H1 (cell line): ENCODE measurements at regions not wholly inside any gene's neighbourhood (a gene's known extent, or its start where the extent isn't known, plus 50 kb on each side); places are given as distances from the start of the nearest gene placed in this dataset.

ENCODE experiments used
- TF ChIP-seq, protein P1 (sequence below): fragments of 300-600 bp; sonication (generic); IDR thresholded peaks from 2 replicates; pipeline ENCODE4 v1.7.1; 2012; ENCODE audit warnings: low read length, moderate library complexity, mild to moderate bottlenecking, inconsistent platforms; ENCODE audit not compliant: insufficient replicate concordance

DNA sequence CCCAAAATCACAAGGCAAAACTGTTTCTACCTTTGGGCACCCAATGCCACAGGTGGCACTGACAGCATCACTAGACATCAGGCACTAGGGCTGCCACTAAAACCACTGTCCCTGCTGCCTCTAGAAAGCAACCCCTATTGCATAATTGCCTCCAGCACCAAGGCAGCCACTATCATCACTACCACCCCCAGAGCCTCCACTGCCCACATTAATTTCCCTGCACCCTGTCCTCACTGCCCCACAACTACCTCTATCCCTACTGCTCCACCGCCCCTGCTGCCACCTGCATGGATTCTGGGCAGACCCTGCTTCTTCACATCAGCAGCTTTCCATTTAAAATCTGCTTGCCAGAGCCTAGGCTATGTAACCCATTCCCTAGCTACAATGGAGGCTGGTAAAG, 68.6 kb upstream of the CACHD1 start (continued):
- TF ChIP-seq, protein P1, sequence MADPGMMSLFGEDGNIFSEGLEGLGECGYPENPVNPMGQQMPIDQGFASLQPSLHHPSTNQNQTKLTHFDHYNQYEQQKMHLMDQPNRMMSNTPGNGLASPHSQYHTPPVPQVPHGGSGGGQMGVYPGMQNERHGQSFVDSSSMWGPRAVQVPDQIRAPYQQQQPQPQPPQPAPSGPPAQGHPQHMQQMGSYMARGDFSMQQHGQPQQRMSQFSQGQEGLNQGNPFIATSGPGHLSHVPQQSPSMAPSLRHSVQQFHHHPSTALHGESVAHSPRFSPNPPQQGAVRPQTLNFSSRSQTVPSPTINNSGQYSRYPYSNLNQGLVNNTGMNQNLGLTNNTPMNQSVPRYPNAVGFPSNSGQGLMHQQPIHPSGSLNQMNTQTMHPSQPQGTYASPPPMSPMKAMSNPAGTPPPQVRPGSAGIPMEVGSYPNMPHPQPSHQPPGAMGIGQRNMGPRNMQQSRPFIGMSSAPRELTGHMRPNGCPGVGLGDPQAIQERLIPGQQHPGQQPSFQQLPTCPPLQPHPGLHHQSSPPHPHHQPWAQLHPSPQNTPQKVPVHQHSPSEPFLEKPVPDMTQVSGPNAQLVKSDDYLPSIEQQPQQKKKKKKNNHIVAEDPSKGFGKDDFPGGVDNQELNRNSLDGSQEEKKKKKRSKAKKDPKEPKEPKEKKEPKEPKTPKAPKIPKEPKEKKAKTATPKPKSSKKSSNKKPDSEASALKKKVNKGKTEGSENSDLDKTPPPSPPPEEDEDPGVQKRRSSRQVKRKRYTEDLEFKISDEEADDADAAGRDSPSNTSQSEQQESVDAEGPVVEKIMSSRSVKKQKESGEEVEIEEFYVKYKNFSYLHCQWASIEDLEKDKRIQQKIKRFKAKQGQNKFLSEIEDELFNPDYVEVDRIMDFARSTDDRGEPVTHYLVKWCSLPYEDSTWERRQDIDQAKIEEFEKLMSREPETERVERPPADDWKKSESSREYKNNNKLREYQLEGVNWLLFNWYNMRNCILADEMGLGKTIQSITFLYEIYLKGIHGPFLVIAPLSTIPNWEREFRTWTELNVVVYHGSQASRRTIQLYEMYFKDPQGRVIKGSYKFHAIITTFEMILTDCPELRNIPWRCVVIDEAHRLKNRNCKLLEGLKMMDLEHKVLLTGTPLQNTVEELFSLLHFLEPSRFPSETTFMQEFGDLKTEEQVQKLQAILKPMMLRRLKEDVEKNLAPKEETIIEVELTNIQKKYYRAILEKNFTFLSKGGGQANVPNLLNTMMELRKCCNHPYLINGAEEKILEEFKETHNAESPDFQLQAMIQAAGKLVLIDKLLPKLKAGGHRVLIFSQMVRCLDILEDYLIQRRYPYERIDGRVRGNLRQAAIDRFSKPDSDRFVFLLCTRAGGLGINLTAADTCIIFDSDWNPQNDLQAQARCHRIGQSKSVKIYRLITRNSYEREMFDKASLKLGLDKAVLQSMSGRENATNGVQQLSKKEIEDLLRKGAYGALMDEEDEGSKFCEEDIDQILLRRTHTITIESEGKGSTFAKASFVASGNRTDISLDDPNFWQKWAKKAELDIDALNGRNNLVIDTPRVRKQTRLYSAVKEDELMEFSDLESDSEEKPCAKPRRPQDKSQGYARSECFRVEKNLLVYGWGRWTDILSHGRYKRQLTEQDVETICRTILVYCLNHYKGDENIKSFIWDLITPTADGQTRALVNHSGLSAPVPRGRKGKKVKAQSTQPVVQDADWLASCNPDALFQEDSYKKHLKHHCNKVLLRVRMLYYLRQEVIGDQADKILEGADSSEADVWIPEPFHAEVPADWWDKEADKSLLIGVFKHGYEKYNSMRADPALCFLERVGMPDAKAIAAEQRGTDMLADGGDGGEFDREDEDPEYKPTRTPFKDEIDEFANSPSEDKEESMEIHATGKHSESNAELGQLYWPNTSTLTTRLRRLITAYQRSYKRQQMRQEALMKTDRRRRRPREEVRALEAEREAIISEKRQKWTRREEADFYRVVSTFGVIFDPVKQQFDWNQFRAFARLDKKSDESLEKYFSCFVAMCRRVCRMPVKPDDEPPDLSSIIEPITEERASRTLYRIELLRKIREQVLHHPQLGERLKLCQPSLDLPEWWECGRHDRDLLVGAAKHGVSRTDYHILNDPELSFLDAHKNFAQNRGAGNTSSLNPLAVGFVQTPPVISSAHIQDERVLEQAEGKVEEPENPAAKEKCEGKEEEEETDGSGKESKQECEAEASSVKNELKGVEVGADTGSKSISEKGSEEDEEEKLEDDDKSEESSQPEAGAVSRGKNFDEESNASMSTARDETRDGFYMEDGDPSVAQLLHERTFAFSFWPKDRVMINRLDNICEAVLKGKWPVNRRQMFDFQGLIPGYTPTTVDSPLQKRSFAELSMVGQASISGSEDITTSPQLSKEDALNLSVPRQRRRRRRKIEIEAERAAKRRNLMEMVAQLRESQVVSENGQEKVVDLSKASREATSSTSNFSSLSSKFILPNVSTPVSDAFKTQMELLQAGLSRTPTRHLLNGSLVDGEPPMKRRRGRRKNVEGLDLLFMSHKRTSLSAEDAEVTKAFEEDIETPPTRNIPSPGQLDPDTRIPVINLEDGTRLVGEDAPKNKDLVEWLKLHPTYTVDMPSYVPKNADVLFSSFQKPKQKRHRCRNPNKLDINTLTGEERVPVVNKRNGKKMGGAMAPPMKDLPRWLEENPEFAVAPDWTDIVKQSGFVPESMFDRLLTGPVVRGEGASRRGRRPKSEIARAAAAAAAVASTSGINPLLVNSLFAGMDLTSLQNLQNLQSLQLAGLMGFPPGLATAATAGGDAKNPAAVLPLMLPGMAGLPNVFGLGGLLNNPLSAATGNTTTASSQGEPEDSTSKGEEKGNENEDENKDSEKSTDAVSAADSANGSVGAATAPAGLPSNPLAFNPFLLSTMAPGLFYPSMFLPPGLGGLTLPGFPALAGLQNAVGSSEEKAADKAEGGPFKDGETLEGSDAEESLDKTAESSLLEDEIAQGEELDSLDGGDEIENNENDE = no peak
- TF ChIP-seq, all 59 proteins: peak for 0
